ENCODE measurements at regions not wholly inside any gene's neighbourhood (a gene's known extent, or its start where the extent isn't known, plus 50 kb on each side); places are given as distances from the start of the nearest gene placed in this dataset.
"Not testable (repeated sequence)": the region's sequence is repeated elsewhere in the genome, so short reads cannot be mapped to it uniquely, and the experiment has no call there.

DNA sequence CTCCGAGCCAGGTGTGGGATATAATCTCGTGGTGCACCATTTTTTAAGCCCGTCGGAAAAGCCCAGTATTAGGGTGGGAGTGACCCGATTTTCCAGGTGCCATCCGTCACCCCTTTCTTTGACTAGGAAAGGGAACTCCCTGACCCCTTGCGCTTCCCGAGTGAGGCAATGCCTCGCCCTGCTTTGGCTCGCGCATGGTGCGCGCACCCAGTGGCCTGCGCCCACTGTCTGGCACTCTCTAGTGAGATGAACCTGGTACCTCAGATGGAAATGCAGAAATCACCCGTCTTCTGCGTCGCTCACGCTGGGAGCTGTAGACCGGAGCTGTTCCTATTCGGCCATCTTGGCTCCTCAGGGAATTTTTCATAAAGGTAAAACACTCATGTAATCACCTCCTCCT, 63.9 kb downstream of the RWDD3 start:
- DNase-seq (ENCODE audit: low spot score), result not testable (repeated sequence)

DNA sequence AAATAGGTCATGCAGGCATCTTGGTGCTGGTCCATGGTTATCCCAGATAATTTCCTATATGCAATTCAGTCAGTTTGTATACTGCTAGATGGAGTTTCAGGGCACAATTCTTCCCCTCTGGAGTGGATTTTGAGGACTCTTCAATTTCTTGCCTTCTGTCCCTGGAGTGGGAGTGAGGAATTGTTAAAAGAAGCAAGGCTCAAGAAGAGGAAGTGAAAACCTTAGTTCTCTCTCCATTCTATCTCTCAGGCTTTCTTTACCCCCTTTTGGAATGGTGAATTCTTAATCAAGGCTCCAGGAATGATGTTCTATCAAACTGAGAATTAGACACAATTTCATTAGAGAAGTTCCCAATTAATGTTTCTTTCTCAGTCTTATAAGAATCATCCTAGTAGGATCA, 67.1 kb downstream of the RWDD3 start:
- DNase-seq (ENCODE audit: low spot score), result no peak

DNA sequence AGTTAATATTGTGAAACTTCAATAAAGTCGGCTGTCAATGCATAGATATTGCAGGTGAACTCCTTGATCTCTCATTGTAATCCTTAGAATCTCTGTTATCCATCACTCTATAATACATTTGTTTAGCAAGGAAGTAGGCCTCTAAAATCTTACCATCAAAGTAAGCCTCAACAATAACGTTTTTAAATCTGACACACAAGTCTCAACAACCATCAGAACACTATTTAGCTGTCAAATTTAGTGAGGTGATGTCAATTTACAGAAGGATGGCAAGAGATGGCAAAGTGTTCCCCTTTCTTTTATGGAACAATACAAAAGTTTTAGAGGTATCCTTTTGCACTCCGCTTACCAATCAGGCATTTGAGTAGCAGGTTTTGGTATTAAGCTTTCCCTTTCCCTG, 67.6 kb downstream of the RWDD3 start:
- no peak for DNase-seq (ENCODE audit: low spot score)

DNA sequence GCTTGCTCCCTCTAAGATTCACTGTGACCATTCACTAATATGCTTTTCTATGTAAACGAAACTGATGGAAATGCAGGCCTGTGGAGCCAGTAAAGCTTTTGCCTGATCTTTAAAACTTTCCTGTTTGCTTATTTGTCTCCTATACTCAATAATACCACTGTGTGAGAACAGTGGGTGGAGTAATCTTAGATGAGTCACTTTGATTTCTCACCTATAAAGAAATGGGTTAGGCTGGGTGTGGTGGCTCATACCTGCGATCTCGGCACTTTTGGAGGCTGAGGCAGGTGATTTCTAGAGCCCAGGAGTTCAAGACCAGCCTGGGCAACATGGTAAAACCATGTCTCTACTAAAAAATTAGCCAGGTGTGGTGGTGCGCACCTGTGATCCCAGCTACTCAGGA, 70.8 kb downstream of the RWDD3 start:
- no peak for DNase-seq (ENCODE audit: low spot score)

DNA sequence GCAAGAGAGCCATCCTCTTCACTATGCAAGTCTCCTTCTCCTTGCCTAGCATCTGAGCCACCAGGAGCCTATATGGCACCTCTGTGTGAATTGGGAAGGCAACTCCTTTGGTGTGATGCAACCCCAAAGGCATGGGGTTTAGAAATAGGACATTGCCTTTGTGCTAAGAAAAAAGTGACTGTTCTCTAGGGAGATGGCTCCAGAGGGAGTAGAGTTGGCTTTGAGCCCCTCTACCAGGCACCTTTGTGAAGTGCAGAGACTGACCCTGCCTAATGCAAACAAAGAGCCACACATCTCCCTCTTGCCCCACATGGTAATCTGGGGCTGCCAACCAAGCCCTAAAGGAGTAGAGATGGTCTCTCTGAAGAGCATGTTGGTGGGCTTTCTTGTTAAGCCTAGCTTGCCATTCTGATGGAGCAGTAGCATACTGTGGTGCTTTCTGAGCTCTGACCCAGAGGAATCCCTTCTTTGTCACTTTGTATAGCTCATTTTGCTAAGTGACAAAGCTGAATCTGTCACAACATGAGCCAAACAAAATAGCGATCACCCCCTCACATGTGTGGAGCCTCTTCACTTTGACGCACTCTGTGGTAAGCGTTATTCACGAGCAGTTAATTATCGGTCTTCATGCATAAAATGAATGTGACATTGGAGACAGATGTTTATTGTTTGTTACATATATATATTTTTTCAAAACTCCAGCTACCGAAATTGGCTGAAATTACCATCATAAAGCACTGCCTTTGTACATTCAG, 74.4 kb downstream of the RWDD3 start:
- DNase-seq (ENCODE audit: low spot score), result no peak

DNA sequence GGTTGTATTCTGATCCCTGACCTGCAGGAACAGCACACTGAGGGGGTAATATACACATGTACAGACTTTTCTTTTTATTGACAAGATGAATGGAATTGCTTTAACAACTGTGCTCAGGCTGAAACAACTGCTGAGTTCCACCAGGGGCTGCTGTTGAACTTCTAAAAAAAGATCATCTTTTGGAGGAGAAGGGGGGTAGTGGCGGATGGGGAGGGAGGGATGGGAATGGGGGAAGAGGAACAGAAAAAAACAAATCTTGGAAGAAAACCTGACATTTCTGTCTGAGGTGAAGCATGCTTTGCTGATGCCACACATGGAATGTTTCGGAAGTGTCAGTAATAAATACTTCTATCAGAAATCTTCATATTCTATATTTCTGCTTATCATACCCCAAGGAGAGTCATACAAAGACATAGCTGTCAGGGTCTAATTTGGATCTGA, 75.0 kb downstream of the RWDD3 start:
- no peak for DNase-seq (ENCODE audit: low spot score)

DNA sequence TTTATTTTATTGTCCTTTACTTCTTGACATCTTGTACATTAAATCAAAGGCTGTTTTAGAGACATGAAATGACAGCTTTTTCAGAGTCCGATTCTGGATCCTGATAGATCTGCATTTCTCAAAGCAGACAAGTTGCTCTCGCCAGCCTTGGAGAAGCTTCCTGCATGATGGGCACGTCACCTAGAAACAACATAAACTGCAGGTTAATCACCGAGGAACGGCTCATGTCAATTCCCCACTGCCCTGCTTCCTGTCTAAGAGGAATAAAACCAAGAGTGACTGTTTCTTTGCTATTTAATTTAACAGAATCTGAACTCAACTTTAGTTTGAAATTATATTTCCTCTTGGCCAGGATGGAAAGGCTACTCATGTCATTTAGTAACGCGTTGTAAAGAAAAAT, 77.0 kb downstream of the RWDD3 start:
- DNase-seq (ENCODE audit: low spot score), result no peak

DNA sequence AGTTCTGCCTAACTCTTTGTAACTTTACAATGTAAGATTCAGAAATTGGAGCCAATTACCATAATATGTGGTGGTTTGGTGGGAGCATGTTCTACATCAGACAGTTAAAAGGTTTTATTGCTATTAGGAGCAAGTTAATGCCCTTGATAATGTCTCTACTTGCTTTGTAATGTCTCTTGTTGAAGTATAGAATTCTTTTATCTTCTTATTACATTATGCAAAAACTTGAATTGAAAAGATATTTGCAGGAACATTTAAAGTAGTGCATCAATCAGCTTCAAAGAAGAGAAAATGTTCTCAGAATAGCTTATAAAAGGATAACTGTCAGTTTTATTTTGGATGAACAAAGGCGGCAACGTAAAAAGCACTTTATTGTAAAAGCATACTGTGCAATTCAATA, 77.8 kb downstream of the RWDD3 start:
- DNase-seq (ENCODE audit: low spot score), result no peak

DNA sequence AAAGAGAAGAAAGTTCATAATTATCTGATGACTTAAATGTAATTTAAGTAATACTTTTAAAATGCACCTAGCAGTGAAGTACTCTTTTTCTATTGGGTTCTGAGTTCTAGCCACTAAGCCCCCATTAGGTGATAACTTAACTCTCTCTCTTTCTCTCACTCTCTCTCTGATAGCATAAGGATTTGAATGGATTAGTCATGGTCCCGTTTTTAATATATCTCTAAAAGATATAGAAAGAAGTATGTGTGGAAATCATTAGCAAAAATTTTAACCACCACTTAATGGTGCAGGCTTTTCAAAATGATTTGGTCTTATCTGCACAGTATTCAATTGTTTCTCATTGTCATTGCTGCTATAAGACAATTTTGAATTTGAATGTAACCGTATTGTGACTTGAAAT, 78.2 kb downstream of the RWDD3 start:
- DNase-seq (ENCODE audit: low spot score), result no peak

DNA sequence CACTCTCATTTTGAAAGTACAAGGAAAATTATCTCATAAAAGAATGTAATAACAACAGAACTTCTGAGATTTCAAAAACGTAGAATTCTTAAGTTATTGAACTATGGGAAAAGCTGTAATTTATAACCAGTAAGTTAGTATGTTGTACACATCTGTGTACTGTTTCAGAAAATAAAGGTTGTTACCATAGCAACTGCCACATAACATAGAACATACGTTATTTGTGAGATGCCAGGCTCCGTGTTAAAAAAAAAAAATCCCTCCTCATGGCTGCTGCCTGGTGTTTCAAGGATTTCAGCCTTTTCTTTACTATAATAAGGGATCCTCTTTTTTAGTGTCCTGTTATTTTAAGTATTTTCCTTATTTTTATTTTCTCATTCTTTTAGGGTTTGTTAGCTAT, 79.5 kb downstream of the RWDD3 start:
- no peak for DNase-seq (ENCODE audit: low spot score)

DNA sequence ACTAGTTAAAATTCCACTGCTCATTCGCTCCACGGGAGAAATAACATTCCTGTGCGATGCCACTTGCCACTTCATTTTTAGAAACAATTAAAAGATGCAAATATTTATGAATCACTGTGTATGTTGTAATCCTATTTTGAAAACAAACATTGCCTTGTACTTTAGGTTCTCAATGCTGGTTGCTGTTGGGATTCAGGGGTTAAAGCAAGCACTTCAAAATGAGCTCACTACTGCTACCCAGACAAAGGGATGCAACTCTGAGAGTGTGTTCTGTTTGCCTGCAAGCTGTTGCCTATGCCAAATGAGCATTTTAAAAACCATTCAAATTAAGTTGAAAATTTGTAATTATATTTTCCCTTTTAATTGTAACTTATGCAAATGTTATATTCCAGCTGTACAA, 87.5 kb downstream of the RWDD3 start:
- DNase-seq (ENCODE audit: low spot score), result no peak

DNA sequence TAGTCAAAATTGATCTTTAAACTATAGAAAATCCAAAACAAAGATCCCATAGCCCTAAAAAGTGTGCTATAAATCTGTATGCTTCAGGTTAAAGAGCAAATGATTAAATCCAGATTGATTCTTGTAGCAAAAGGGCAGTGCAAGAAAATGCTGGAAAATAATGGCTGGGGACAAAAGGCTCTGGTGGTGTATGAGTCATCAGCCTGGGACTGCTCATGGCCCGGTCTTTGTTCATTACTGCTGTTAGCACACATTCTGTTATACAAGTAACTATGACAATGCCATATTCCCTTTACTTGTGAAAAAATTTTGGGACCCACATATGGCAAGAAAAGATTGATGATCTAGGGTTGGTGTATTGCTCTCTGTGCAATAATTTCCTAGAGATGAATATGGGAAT, 89.1 kb downstream of the RWDD3 start:
- DNase-seq (ENCODE audit: low spot score), result no peak

DNA sequence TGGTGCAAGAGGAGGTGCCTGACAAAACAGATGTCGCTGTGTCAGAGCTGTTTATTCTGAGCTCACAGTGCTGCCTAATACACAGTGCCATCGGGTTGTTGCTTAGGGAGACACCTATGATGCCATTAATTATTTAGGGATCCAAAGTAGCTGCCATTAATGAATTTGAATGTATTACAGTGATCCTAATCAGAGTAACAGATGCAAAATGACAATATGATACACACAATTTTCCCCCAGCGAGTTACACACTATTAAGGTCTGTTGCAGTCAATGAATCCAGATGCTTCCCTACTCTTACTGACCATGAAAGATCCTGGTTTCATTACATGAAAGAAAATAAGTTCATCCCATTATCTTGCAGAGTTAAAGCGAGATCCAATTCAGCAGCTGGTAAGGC, 91.3 kb downstream of the RWDD3 start:
- no peak for DNase-seq (ENCODE audit: low spot score)

DNA sequence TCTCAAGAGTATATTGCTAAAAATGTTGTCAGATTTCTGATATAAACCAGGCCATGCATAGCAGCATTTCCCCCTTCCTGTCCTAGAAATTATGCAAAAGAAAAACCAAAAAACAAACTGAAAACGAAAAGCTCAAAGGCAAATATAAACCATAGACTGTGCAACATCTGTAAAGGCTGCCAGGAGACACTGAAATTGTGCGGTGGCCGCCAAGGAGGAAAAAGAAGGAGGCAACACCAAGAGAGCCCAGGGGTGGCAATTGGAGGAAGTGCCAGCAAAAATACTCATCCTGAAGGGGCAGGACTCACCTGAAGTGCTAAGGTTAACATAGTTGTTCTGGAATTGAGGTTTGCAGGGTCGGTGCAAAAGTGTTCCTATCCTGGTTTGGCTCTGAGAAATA, 92.0 kb downstream of the RWDD3 start:
- no peak for DNase-seq (ENCODE audit: low spot score)

DNA sequence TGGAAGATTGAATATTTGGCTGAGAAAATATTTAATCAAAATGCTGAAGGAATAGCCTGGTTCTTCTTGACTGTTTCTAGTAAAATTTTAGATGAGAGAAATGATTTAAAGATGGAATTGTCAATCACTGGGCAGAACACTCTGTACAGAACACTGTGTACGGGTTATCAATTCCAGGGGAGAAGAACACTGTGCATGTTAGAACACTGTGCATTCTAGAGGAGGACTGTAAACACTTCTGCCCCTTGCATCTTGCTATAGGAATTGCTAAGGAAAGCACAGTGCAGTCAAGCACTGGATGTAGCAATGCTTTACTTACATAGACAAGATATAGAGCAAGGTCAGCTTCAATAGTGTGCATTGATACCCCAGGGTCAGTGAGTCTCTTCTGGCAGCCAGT, 98.7 kb downstream of the RWDD3 start:
- no peak for DNase-seq (ENCODE audit: low spot score)

DNA sequence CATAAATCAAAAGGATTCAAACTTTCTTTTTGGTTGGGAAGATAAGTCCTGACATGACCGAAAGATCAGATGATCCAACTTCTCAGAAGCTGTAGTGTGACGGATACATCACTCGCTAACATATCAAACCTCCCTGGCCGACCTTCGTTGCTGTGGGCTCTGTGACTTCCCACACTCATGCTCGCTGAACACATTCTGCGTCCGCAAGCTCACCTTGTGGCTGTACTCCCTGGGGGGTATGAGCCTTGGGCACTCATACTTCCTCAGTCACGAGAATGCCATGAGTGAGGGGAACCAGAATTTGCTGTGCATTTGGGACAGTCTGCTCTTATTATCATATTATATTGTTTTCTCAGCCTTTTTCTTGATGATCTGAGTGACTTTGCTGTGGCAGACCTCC, 105.4 kb downstream of the RWDD3 start:
- no peak for DNase-seq (ENCODE audit: low spot score)

DNA sequence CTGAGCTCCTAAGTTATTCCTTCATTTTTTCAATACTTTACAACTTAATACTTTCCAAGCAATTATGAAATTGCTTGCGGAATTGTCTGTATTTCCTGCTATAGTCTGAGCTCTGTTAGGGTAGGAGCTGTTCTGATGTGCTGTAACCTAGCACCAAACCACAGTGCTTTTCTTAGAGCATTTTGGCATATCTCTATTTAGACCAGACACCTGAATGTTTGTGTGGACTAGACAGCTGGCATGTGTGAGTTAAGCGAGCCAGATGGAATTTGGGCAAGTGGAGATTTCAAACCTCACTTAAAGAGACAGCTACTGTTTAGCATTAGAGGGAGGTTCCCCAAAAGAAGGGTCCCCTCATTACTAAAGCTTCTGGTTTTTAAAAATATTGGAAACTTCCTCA, 106.1 kb downstream of the RWDD3 start:
- DNase-seq (ENCODE audit: low spot score), result no peak

DNA sequence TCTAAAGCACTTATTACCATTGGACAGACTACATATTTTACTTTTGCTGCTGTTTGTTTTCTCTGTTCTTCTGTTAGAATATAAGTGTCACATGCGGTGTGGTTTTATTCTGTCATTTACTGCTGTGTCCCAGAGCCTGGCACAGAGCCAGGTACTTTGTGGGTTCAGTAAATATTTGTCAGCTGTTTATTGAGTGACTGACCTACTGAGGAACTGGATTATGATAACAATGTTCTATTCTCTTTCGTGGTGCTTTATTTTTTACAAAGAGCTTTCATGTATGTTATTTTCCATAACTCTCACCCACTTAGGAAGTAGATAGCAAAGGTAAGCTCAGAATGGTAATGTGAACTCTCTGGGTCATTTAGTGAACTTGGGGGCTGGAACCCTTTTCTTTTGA, 118.8 kb downstream of the RWDD3 start:
- DNase-seq (ENCODE audit: low spot score), result no peak

DNA sequence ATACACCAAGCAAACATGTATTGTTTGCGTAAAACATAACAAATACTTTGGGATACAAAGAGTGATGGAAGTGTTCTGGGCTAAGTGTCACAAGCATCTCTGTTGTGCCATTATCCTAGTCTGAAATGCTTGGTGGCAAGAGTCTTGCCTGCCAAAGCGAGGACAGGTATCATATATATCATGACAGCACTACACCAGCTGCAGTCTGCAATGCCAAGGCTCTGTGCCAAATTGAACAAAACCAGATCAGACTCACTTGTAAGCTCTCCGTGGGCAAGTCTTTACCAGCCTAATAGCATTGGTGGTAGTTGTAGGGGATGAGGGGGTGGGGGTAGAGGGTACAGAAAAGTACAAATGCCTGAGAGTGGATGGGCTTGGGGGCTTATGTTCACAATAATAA, 119.2 kb downstream of the RWDD3 start:
- no peak for DNase-seq (ENCODE audit: low spot score)

DNA sequence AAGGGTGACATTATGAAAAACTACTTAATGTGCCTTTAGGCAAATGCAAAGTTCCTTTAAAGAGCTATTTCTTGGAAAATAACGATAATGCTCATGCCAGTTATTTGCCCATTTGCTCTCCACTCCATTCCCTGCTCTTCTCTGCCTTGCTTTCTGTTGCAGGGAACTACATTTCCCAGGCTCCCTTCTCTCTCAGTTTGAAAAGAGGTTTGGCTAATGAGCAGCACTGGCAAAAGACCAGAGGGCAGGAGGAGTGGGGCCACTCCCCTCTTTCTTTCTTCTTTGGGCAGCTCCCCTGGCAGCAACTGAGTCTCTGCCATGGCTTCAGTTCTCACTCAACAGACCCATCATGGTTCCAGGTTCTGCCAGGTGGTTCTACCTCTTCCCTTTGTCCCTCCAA, 130.5 kb downstream of the RWDD3 start:
- DNase-seq (ENCODE audit: low spot score), result no peak

DNA sequence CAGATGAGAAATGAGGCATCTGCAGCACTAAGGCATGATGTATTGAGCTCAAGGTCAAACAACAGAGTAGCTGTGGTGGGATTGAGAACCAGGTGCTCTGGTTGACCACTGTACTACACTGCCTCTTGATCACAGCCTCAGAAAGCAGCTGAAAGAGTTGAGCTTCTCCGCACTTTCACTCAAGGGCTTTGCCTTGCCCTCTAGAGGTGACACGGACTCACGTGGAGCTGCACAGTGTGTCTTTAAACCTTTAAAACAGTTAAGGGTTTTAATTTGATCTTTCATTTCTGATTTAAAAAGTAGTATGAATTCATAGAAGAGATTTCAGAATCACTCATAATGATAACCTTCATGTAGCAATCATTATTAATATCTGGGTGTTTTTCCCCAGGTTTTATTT, 132.5 kb downstream of the RWDD3 start:
- no peak for DNase-seq (ENCODE audit: low spot score)

DNA sequence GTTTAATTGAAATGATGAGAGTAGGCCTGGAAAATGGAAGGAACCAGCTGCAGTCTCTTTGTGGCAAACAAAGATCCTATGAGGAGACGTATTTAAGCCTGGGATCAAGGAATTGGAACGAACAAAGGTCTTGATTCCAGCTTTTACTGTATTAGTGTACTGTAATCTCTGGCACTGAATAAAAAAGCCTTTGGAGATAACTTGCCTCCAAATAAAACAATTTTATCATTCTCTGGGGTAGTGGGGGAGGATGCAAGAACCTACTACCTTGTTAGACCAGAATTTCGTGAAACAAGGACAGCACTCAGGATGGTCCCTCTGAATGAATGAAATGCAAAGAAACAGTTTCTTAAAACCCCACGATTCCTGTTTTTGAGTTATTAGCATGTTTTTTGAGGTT, 134.2 kb downstream of the RWDD3 start:
- no peak for DNase-seq (ENCODE audit: low spot score)

DNA sequence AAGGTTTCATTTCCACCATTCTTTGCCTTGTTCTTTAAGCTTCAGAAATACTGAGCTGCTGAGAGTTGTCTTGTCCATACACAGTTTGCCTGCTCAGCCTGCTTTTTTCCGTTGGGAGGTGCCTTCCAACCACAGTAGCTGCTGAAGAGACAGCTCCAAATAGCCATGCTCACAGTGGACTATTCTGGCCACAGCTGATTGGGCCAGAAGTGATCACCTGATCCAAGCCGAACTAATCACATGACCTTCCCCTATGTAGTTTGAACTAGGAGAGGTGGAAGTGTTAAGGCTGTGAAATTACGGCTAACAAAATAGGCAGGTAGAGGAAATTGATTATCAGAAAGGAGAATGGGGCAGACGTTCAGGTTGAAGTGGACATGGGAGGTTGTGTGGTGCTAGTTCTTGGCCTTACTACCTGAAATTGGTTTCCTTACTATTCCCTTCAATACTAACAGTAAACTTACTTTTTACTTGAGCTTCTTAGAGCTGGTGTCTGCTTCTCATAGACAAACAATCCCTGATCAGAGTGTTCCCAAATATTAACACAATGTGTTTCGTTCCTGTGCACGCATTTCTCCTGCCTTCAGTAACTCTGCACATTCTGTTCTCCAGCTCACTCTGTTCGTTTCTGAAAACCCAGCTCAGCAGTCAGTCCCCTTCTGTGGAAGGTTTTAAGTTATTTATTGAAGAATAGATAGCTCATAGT, 136.1 kb downstream of the RWDD3 start:
- no peak for DNase-seq (ENCODE audit: low spot score)

Measured in activated CD4-positive, alpha-beta T cell treated with anti-CD3 and anti-CD28 coated beads, Interleukin-2, Interleukin-4, amounts not matched to agents 100 ng/mL and 50 ng/mL, durations not matched to agents 16 hours and 8 hours (primary cell).